Stimulated activated naive B cell treated with anti-CD40 and anti-IgM and Interleukin-4, amounts not matched to agents 10 μg/mL and 1 μg/mL and 100 μg/mL, for 72 hours (primary cell): ENCODE measurements at regions not wholly inside any gene's neighbourhood (a gene's known extent, or its start where the extent isn't known, plus 50 kb on each side); places are given as distances from the start of the nearest gene placed in this dataset.

Source experiments
- ATAC-seq, 2 donors: fragments of 150-1000 bp; cut with Tn5 transposase; replicated peaks; 2 replicates each; pipeline ENCODE4 v1.10.0; 2021; ENCODE audit warnings: moderate library complexity in 1 of 2
- DNase-seq: peaks from one replicate; pipeline ENCODE4 v3.0.0; 2021
- H3K27ac Mint-ChIP-seq: one replicate; pipeline ENCODE4 v1.8.0; 2022; ENCODE audit warnings: mild to moderate bottlenecking, mixed read lengths
- H3K27me3 Mint-ChIP-seq, 2 donors: one replicate each; pipeline ENCODE4 v1.8.0; 2022; ENCODE audit warnings: mixed read lengths in 2 of 2
- H3K36me3 Mint-ChIP-seq, 2 donors: one replicate each; pipeline ENCODE4 v1.8.0; 2022; ENCODE audit warnings: mixed read lengths in 2 of 2, mild to moderate bottlenecking in 1 of 2
- H3K4me1 Mint-ChIP-seq, 2 donors: one replicate each; pipeline ENCODE4 v1.8.0; 2022; ENCODE audit warnings: mixed read lengths in 2 of 2, mild to moderate bottlenecking in 1 of 2
- H3K4me3 Mint-ChIP-seq, 2 donors: one replicate each; pipeline ENCODE4 v1.8.0; 2022; ENCODE audit warnings: mild to moderate bottlenecking in 2 of 2, mixed read lengths in 2 of 2, moderate library complexity in 1 of 2
- H3K9me3 Mint-ChIP-seq, 2 donors: one replicate each; pipeline ENCODE4 v1.8.0; 2022; ENCODE audit warnings: mixed read lengths in 2 of 2, mild to moderate bottlenecking in 1 of 2

DNA sequence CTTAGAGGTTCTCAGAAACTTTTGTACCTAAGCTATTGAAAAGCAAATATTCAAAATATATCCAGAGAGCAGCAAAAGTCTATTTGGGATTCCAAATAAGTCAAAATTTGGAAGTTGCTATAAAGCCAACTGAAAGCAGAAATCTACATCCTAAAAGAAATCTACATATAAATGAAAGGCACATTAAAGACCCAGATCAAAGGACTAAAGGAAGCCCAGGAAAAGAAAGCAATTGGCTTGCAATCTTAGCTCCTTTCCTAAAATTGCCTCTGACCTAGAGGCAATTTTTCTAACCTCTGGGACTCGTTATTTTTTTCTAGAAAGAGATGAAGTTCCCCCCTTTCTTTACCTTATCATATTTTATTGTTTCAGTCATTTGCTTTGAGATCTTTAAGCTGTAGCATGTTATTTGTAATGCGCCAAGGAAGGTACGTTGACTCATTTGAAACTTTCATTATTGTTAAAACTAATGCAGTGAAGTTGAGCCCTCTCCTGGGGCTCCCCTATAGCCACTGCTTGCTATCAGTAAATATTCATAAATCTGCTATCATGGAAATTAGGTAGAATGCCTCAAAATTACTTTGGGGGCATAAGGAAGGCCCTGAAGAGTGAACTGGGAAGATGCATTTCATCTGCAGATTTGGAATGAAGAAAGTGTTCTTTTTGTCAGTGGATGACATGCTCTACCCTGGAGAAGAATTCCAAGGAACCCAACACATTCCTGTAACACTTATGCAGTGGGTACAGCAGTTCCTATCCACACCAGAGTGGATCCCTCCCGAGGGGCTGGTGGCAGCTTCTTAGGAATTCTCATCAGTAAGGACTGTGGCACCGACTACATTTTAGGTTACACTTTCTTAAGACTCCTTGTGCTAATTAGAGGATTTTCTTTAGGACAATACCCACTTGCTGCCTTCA lies 177.8 kb upstream of the IGFBP7 start:
- no peaks in the 10 kb centered on the region for H3K4me1 Mint-ChIP-seq
- H3K4me3 Mint-ChIP-seq: no peak overlapping the region
- peaks cover 0 to 1% of the 10 kb centered on the region in 2 donors for H3K9me3 Mint-ChIP-seq
- no peaks in the 10 kb centered on the region for H3K36me3 Mint-ChIP-seq
- DNase-seq: no peak
- H3K27me3 Mint-ChIP-seq: no peaks in the 10 kb centered on the region
- no peak overlapping the region for H3K27ac Mint-ChIP-seq
- ATAC-seq: no peak

DNA sequence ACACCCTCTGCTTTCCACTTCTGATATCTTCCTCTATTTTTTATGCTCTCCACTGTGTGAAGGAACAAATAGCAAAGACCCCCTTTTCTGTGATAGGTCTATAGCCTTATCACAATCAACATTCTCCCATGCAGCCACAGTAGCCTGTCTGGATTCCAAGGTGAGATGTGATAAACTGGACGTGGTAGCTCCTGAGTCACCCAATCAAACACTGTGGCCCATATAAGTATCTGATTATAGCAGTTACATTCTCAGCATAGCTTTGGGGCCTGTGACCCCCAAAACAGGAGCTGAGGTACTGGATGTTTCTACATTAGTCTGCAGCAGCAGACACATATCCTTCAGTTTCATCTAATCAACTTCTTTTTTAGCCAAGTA lies 172.7 kb upstream of the IGFBP7 start:
- DNase-seq (no peak), ATAC-seq (no peak)
- Mint-ChIP-seq H3K4me3 (no peak overlapping the region), H3K4me1 (no peaks in the 10 kb centered on the region), H3K27ac (no peak overlapping the region), H3K9me3 (no peaks in the 10 kb centered on the region), H3K36me3 (no peaks in the 10 kb centered on the region), H3K27me3 (no peaks in the 10 kb centered on the region)

DNA sequence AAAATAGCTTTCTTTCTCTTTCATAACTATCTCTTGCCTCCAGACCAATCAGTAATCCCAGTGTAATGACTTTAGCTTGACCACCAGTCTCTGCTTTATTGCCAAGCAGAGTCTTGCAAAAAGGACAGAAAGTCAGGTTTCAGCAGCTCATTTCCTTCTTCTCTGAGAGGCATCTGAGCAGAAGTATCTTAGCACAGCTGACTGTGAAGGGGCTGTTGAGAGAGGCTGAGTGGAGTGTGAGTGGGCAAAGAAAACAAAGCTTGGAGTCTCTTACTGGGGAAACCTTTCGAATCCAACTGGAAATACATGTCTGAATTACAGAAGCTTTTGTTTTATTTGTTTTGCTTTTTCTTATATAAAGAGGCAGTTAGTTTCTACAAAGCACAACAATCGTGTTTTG lies 170.3 kb upstream of the IGFBP7 start:
- H3K27me3 Mint-ChIP-seq: peaks cover 0 to 4% of the 10 kb centered on the region in 2 donors
- no peaks in the 10 kb centered on the region for H3K36me3 Mint-ChIP-seq
- H3K27ac Mint-ChIP-seq: no peak overlapping the region
- ATAC-seq: no peak
- H3K4me3 Mint-ChIP-seq: no peak overlapping the region
- no peaks in the 10 kb centered on the region for H3K4me1 Mint-ChIP-seq
- DNase-seq: no peak
- no peaks in the 10 kb centered on the region for H3K9me3 Mint-ChIP-seq

GRCh38 chr4:57278780-57279179 lies 168.6 kb upstream of the IGFBP7 start:
- Mint-ChIP-seq H3K9me3 (no peaks in the 10 kb centered on the region), H3K27me3 (peaks cover 0 to 4% of the 10 kb centered on the region in 2 donors), H3K36me3 (no peaks in the 10 kb centered on the region), H3K4me1 (no peaks in the 10 kb centered on the region), H3K27ac (no peak overlapping the region), H3K4me3 (no peak overlapping the region)
- ATAC-seq (no peak), DNase-seq (no peak)

- DNase-seq (no peak), ATAC-seq (no peak)
- Mint-ChIP-seq H3K4me1 (no peaks in the 10 kb centered on the region), H3K27me3 (peaks cover 0 to 4% of the 10 kb centered on the region in 2 donors), H3K9me3 (peaks cover 0 to 2% of the 10 kb centered on the region in 2 donors), H3K4me3 (no peak overlapping the region), H3K27ac (no peak overlapping the region), H3K36me3 (no peaks in the 10 kb centered on the region)
Observed at GRCh38 chr4:57274082-57274481, 163.9 kb upstream of the IGFBP7 start.

- no peaks in the 10 kb centered on the region for H3K27me3 Mint-ChIP-seq
- peaks cover 0 to 2% of the 10 kb centered on the region in 2 donors for H3K9me3 Mint-ChIP-seq
- no peak overlapping the region for H3K27ac Mint-ChIP-seq
- H3K4me3 Mint-ChIP-seq: no peak overlapping the region
- no peaks in the 10 kb centered on the region for H3K4me1 Mint-ChIP-seq
- ATAC-seq (no peak), DNase-seq (no peak)
- no peaks in the 10 kb centered on the region for H3K36me3 Mint-ChIP-seq
Observed at GRCh38 chr4:57270346-57270745, 160.2 kb upstream of the IGFBP7 start.

DNA sequence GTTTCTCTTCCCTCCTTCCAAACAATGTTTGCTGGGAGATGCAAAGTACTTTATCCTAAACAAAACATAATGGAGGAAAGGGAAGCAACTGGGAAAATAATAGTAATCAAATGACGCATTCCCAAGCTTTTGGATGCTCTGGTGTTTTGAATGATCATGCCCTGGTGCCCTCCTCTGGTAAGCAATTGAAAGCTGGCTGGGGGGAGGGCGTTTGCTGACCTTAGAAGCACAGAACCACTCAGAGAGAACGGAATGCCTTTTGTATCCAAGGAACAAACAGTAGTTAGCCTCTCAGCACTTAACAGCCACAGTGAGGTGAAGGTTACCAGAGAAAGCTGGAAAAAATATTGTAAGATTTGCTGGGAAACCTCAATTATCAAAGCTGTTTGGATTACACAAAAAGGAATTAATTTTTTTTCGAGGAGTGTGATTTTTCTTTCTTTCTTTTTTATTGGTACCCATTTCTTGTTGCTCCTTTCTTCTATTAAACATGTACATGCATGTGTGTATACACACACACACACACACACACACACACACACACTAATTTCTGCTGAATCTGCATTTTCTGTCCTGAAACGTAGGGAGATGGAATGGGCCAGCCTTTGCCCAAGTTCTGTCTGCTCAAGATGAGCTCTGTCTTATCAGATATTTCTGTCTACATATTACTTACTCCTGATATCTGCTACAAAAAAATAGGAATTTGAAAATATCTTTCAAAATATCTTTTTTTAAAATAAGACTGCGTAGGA lies 155.8 kb upstream of the IGFBP7 start:
- no peaks in the 10 kb centered on the region for H3K4me1 Mint-ChIP-seq

DNA sequence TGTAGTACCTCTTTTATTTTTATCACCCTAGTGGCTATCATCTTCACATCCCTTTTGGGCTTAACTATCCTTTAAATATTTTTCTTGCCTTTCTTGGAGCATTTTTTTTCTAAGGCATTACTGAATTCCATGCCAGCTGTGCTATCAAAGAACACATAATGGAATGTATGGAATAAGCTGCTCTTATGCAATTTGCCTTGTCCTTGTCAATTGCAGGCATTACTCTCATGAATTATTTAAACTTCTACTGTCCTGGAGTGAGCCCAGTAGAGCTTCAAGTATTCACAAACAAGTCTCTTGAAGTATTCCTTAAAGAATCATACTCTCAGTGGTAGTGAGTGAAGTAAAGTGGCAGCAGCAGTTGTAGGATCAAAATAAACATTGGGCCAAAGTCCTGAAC lies 144.6 kb upstream of the IGFBP7 start:
- Mint-ChIP-seq H3K27ac (no peak overlapping the region), H3K36me3 (no peaks in the 10 kb centered on the region), H3K4me3 (no peak overlapping the region), H3K27me3 (no peaks in the 10 kb centered on the region), H3K9me3 (peaks cover 3 to 4% of the 10 kb centered on the region in 2 donors), H3K4me1 (no peaks in the 10 kb centered on the region)
- DNase-seq (no peak), ATAC-seq (no peak)

More for the DNA sequence above, 155.8 kb upstream of the IGFBP7 start:
- Mint-ChIP-seq H3K36me3 (no peaks in the 10 kb centered on the region), H3K4me3 (no peak overlapping the region), H3K27ac (no peak overlapping the region), H3K9me3 (peaks cover 0 to 5% of the 10 kb centered on the region in 2 donors), H3K27me3 (peaks cover 0 to 5% of the 10 kb centered on the region in 2 donors)
- DNase-seq (no peak), ATAC-seq (no peak)

DNA sequence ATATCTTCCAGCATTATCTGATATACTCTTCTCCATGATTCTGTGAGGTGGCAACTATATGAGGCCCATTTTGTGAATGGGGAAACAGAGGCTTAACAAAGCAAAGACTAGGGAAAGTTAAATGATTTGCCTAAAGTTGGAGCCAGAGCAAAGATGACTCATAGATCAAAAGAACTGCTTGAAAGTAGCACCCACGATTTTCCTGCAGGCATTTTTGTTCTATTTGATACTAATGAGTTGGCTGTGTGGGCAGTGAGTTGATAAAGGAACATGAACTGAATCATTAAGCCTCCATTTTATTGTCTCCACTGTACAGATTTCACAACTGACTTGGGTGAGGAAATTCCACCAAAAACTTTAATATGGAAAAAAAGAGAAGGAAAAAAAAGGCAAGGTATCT lies 138.9 kb upstream of the IGFBP7 start:
- H3K36me3 Mint-ChIP-seq: no peaks in the 10 kb centered on the region

DNA sequence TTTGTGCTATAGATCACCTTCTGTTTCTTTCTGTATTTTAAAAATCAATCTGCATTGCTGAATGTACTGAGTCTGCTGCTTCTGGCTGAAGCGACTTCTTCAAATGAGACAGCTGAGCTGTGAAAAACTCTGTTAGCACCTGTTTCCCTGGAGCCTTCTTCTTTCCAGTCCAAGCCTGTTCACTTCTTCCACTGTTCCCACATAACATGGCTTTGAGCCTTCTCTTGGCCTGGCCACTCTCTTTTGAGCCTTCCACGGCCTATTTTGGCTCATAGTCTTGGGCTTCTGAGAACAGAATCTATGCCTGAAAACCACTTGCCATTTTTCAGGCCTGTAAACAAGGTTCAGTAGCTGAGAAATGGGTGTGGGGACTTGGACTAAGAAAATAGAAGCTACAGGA lies 132.9 kb upstream of the IGFBP7 start:
- H3K36me3 Mint-ChIP-seq: no peaks in the 10 kb centered on the region
- H3K27me3 Mint-ChIP-seq: peaks cover 0 to 7% of the 10 kb centered on the region in 2 donors
- ATAC-seq: no peak

More for the DNA sequence above, 138.9 kb upstream of the IGFBP7 start:
- ATAC-seq: no peak
- Mint-ChIP-seq H3K4me1 (peaks cover 0 to 2% of the 10 kb centered on the region in 2 donors), H3K9me3 (no peaks in the 10 kb centered on the region), H3K4me3 (no peak overlapping the region), H3K27me3 (no peaks in the 10 kb centered on the region), H3K27ac (no peak overlapping the region)
- no peak for DNase-seq

DNA sequence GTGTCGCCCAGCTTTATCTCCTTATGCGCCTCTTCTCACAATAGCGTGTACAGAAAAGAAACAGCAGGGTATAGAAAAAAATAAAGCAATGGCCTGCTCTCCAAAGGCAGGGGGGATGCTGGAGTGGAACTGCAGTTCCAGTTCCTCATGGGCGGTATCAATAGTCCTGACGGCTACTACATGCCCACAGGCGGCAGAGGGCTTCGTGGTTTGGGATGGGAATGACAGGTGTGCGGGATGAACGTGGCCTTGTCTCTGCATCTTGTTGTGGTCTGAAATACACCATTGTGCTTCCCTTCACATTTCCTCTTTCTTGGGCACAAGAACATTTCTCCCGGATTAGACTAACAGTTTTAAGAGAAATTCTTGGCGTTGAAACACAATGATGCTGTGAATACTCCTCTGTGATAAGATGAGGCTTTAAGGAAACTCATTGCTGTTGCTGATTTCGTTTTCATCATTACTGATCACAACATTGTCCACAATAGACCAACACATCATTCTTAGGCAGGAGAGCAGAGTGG lies 124.1 kb upstream of the IGFBP7 start:
- no peak overlapping the region for H3K27ac Mint-ChIP-seq
- H3K27me3 Mint-ChIP-seq: peaks cover 0 to 1% of the 10 kb centered on the region in 2 donors
- ATAC-seq (no peak), DNase-seq (no peak)
- H3K4me3 Mint-ChIP-seq: no peak overlapping the region
- no peaks in the 10 kb centered on the region for H3K36me3 Mint-ChIP-seq
- no peaks in the 10 kb centered on the region for H3K4me1 Mint-ChIP-seq
- no peaks in the 10 kb centered on the region for H3K9me3 Mint-ChIP-seq

More for the DNA sequence above, 132.9 kb upstream of the IGFBP7 start:
- Mint-ChIP-seq H3K9me3 (peaks cover 0 to 2% of the 10 kb centered on the region in 2 donors), H3K27ac (no peak overlapping the region), H3K4me1 (no peaks in the 10 kb centered on the region), H3K4me3 (no peak overlapping the region)
- DNase-seq: no peak

DNA sequence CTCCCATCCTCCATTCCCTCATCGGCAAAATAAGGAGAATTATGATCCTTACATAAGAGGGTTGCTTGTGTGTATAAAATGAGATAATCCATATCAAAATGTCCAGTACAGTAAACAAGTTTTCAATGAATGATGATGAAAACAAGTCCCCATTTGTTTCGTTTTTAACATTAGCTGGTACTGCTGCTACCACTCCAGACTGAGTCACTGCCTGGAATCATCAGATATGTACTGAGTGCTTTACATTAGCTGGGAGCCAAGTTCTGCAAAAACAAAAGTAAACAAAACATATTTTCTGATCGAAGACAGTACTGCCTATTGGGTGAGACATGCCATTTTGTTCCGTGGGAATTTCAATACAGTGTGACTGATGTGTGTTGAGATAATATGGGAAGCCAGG lies 123.2 kb upstream of the IGFBP7 start:
- Mint-ChIP-seq H3K27me3 (no peaks in the 10 kb centered on the region), H3K36me3 (no peaks in the 10 kb centered on the region), H3K9me3 (no peaks in the 10 kb centered on the region), H3K4me1 (no peaks in the 10 kb centered on the region), H3K27ac (no peak overlapping the region), H3K4me3 (no peak overlapping the region)
- ATAC-seq: no peak
- DNase-seq: no peak

- H3K27me3 Mint-ChIP-seq: peaks cover 0 to 7% of the 10 kb centered on the region in 2 donors
- ATAC-seq (no peak), DNase-seq (no peak)
- H3K4me3 Mint-ChIP-seq: no peak overlapping the region
- no peak overlapping the region for H3K27ac Mint-ChIP-seq
- no peaks in the 10 kb centered on the region for H3K4me1 Mint-ChIP-seq
- H3K36me3 Mint-ChIP-seq: no peaks in the 10 kb centered on the region
- no peaks in the 10 kb centered on the region for H3K9me3 Mint-ChIP-seq
Observed at GRCh38 chr4:57231781-57232180, 121.6 kb upstream of the IGFBP7 start.

- peak in 1 of 2 donors; percentile 39 for ATAC-seq
- H3K27ac Mint-ChIP-seq: no peak overlapping the region
- H3K4me1 Mint-ChIP-seq: no peaks in the 10 kb centered on the region
- H3K36me3 Mint-ChIP-seq: no peaks in the 10 kb centered on the region
- H3K9me3 Mint-ChIP-seq: peaks cover 0 to 2% of the 10 kb centered on the region in 2 donors
- no peak for DNase-seq
- H3K4me3 Mint-ChIP-seq: no peak overlapping the region
- no peaks in the 10 kb centered on the region for H3K27me3 Mint-ChIP-seq
Observed at GRCh38 chr4:57220734-57221133, 110.5 kb upstream of the IGFBP7 start.
